Hepatocyte (in vitro differentiated cells): ENCODE measurements at regions not wholly inside any gene's neighbourhood (a gene's known extent, or its start where the extent isn't known, plus 50 kb on each side); places are given as distances from the start of the nearest gene placed in this dataset.

Source experiments
- DNase-seq: peaks from one replicate; pipeline ENCODE4 v3.0.0-alpha.2; 2016; ENCODE audit warnings: low spot score
- H2AFZ ChIP-seq: fragments of 200-600 bp; sonication (generic); 2 replicates; pipeline ENCODE4 v1.6.0; 2016; ENCODE audit warnings: antibody characterized with exemption, mild to moderate bottlenecking
- H3K27ac ChIP-seq: fragments of 200-600 bp; sonication (generic); 2 replicates; pipeline ENCODE4 v1.5.1; 2016; ENCODE audit warnings: mild to moderate bottlenecking
- H3K27me3 ChIP-seq: fragments of 200-600 bp; sonication (generic); 2 replicates; pipeline ENCODE4 v1.6.1; 2016
- H3K36me3 ChIP-seq: fragments of 200-600 bp; sonication (generic); replicated peaks from 2 replicates; pipeline ENCODE4 v1.5.1; 2016; ENCODE audit warnings: low read depth; ENCODE audit not compliant: insufficient read depth
- H3K4me1 ChIP-seq: fragments of 200-600 bp; sonication (generic); 2 replicates; pipeline ENCODE4 v1.5.1; 2016; ENCODE audit warnings: mild to moderate bottlenecking, moderate library complexity; ENCODE audit not compliant: insufficient read depth
- H3K4me2 ChIP-seq: fragments of 200-600 bp; sonication (generic); 2 replicates; pipeline ENCODE4 v1.6.0; 2016
- H3K4me3 ChIP-seq: fragments of 200-600 bp; sonication (generic); 2 replicates; pipeline ENCODE4 v1.5.1; 2016; ENCODE audit warnings: mild to moderate bottlenecking
- H3K79me2 ChIP-seq: fragments of 200-600 bp; sonication (generic); 2 replicates; pipeline ENCODE4 v1.6.0; 2017; ENCODE audit warnings: mild to moderate bottlenecking
- H3K9me2 ChIP-seq: fragments of 200-600 bp; sonication (generic); replicated peaks from 2 replicates; pipeline ENCODE4 v1.6.0; 2017; ENCODE audit warnings: mild to moderate bottlenecking; ENCODE audit not compliant: insufficient read depth
- H3K9me3 ChIP-seq: fragments of 200-600 bp; sonication (generic); 2 replicates; pipeline ENCODE4 v1.5.1; 2016; ENCODE audit warnings: low read depth, mild to moderate bottlenecking
- H4K20me1 ChIP-seq: fragments of 200-600 bp; sonication (generic); 2 replicates; pipeline ENCODE4 v1.6.0; 2016; ENCODE audit warnings: mild to moderate bottlenecking; ENCODE audit not compliant: insufficient read depth, poor library complexity, severe bottlenecking
- EZH2 ChIP-seq: fragments of 200-600 bp; sonication (generic); IDR thresholded peaks from 2 replicates; pipeline ENCODE4 v1.6.1; 2016; ENCODE audit warnings: antibody characterized with exemption, mild to moderate bottlenecking, borderline replicate concordance
- EZH2phosphoT487 ChIP-seq: fragments of 200-600 bp; sonication (generic); IDR thresholded peaks from one replicate; pipeline ENCODE4 v1.6.1; 2018; ENCODE audit warnings: antibody characterized with exemption, mild to moderate bottlenecking, low read depth, moderate library complexity; ENCODE audit not compliant: unreplicated experiment, severe bottlenecking
- WGBS: methylation state at CpG from one replicate; pipeline ENCODE4 v1.1.6; 2016; ENCODE audit warnings: low lambda C conversion rate; ENCODE audit errors: missing lambda C conversion rate; 5-methylcytosine and 5-hydroxymethylcytosine counted together
- TF ChIP-seq, protein P1 (sequence below): fragments of 200-600 bp; sonication (generic); IDR thresholded peaks from 2 replicates; pipeline ENCODE4 v1.5.1; 2016; ENCODE audit warnings: antibody characterized with exemption, mild to moderate bottlenecking; ENCODE audit not compliant: poor library complexity

DNA sequence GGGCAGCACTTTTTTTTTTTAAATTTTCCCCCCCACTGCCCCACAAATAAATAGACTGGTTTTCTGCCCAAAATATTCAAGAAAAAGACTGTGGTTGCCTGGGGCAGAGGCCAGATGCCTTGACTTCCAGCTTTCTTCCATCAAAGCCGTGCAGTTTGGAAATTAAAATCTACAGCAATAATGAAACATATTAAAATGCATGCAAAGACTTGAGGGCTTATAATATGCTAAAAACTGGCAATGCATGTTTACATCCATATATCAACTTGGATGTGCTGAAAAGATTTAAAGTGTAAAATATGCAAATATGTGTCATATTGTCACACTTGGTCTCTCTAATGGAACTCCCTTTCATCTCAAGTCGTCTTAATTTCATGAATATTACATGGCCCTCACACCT, 2036.2 kb upstream of the PIK3C3 start:
- no peaks in the 10 kb centered on the region for H3K9me3 ChIP-seq
- no peak overlapping the region for H3K27ac ChIP-seq
- 84% methylated on average over 2 of the region's 2 CpGs for WGBS
- no peaks in the 10 kb centered on the region for H3K36me3 ChIP-seq
- H3K4me2 ChIP-seq: no peak overlapping the region
- H4K20me1 ChIP-seq: no peaks in the 10 kb centered on the region
- H2AFZ ChIP-seq: no peak overlapping the region
- no peaks in the 10 kb centered on the region for H3K79me2 ChIP-seq
- no peaks in the 10 kb centered on the region for H3K4me1 ChIP-seq
- H3K4me3 ChIP-seq: no peak overlapping the region
- H3K27me3 ChIP-seq: no peaks in the 10 kb centered on the region
- no peak for TF ChIP-seq EZH2phosphoT487
- TF ChIP-seq EZH2: no peak
- TF ChIP-seq, protein P1, sequence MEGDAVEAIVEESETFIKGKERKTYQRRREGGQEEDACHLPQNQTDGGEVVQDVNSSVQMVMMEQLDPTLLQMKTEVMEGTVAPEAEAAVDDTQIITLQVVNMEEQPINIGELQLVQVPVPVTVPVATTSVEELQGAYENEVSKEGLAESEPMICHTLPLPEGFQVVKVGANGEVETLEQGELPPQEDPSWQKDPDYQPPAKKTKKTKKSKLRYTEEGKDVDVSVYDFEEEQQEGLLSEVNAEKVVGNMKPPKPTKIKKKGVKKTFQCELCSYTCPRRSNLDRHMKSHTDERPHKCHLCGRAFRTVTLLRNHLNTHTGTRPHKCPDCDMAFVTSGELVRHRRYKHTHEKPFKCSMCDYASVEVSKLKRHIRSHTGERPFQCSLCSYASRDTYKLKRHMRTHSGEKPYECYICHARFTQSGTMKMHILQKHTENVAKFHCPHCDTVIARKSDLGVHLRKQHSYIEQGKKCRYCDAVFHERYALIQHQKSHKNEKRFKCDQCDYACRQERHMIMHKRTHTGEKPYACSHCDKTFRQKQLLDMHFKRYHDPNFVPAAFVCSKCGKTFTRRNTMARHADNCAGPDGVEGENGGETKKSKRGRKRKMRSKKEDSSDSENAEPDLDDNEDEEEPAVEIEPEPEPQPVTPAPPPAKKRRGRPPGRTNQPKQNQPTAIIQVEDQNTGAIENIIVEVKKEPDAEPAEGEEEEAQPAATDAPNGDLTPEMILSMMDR: no peak
- DNase-seq: no peak
- H3K9me2 ChIP-seq: no peaks in the 10 kb centered on the region

DNA sequence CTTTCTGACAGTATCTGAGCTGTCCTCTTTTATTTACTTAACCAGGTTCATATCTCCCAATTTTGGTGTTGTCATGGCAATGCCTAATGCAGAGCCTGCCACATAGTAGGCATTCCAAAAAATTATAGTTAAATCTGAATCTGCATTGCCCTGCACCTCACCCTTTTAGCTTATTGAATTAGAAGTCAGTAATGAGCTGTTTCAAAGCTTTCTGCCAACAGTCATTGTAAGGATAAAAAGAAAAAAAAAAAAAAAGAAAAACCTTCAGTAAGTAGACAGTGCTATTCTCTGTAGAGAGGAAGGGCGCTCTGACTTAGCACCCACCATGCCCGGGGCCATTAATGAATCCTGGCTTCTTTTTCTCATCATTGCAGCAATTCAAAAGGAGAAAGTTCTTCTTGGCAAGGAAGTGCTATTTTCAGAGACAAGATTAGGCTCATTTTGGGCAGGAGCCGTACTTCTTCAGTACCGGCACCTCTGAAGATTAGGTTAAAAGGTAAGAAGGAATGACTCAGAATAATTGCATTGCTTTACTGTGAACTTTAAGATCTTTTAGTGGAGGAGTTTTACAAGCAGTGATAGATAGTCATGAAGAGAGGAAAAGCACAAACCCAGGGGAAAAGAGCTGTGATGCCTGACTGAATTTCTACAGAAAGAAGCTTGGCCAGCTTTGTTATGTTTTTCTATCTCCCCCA, 2041.2 kb upstream of the PIK3C3 start:
- H3K36me3 ChIP-seq: no peaks in the 10 kb centered on the region

DNA sequence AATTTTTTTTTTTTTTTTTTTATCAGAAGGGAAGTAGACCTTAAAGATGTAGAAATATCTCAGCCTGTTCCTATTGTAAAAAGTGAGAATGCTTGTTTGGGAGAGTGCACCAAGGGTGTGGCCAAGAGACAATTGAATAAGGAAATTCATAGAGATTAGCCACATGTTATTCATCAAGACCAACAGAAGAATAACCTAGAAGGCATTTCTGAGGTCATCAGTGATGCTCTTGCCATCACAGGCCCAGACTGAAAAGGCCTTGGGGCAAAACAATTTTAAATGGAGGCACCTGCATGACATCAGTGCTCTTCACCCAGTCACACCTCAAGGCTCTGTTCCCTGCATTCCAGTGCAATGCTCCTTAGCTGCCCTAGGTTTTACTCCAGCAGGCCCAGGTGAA, 2043.3 kb upstream of the PIK3C3 start:
- Histone ChIP-seq H3K79me2 (no peaks in the 10 kb centered on the region), H3K27me3 (no peaks in the 10 kb centered on the region), H3K4me1 (no peaks in the 10 kb centered on the region), H3K9me2 (no peaks in the 10 kb centered on the region), H3K27ac (no peak overlapping the region), H4K20me1 (no peaks in the 10 kb centered on the region), H3K36me3 (no peaks in the 10 kb centered on the region), H3K4me2 (no peak overlapping the region), H3K9me3 (no peaks in the 10 kb centered on the region), H3K4me3 (no peak overlapping the region), H2AFZ (no peak overlapping the region)
- DNase-seq: no peak
- TF ChIP-seq EZH2 (no peak), EZH2phosphoT487 (no peak)
- TF ChIP-seq, protein P1: no peak

More for the DNA sequence above, 2041.2 kb upstream of the PIK3C3 start:
- TF ChIP-seq EZH2phosphoT487: no peak
- TF ChIP-seq, protein P1: no peak
- no peak for TF ChIP-seq EZH2
- Histone ChIP-seq H3K9me3 (no peaks in the 10 kb centered on the region), H3K9me2 (no peaks in the 10 kb centered on the region), H3K4me2 (no peak overlapping the region), H4K20me1 (no peaks in the 10 kb centered on the region), H3K27ac (no peak overlapping the region), H3K4me1 (no peaks in the 10 kb centered on the region), H3K79me2 (no peaks in the 10 kb centered on the region), H3K4me3 (no peak overlapping the region), H3K27me3 (no peaks in the 10 kb centered on the region), H2AFZ (no peak overlapping the region)
- WGBS: 50% methylated on average over 4 of the region's 4 CpGs
- DNase-seq: no peak
